Muscle layer of duodenum (tissue), 2 donors: ENCODE measurements at regions not wholly inside any gene's neighbourhood (a gene's known extent, or its start where the extent isn't known, plus 50 kb on each side); places are given as distances from the start of the nearest gene placed in this dataset.

Experiments used
- H3K27ac ChIP-seq: one replicate; pipeline ENCODE4 v1.7.0; 2013; ENCODE audit warnings: mild to moderate bottlenecking, low read length
- H3K27me3 ChIP-seq: one replicate; pipeline ENCODE4 v1.7.0; 2013; ENCODE audit warnings: low read depth, mild to moderate bottlenecking, control low read depth, low read length
- H3K36me3 ChIP-seq, 2 donors: one replicate each; pipeline ENCODE4 v1.7.0; 2013; ENCODE audit warnings: low read length in 2 of 2, control low read depth in 1 of 2, mild to moderate bottlenecking in 1 of 2; ENCODE audit not compliant: insufficient read depth in 2 of 2, control insufficient read depth in 1 of 2
- H3K4me1 ChIP-seq, 2 donors: one replicate each; pipeline ENCODE4 v1.7.0; 2013; ENCODE audit warnings: low read length in 2 of 2, mild to moderate bottlenecking in 2 of 2, control low read depth in 1 of 2, moderate library complexity in 1 of 2; ENCODE audit not compliant: insufficient read depth in 2 of 2, control insufficient read depth in 1 of 2
- H3K4me3 ChIP-seq, 2 donors: one replicate each; pipeline ENCODE4 v1.7.0; 2013; ENCODE audit warnings: low read length in 2 of 2, low read depth in 1 of 2, mild to moderate bottlenecking in 1 of 2
- H3K9me3 ChIP-seq, 2 donors: one replicate each; pipeline ENCODE4 v1.7.0; 2013; ENCODE audit warnings: low read length in 2 of 2, control low read depth in 1 of 2, mild to moderate bottlenecking in 1 of 2; ENCODE audit not compliant: control insufficient read depth in 1 of 2
- donor health status: healthy.

GRCh38 chr6:56388415-56388755 lies 141.0 kb upstream of the COL21A1 start:
- Histone ChIP-seq H3K27ac (no peak overlapping the region), H3K4me1 (peaks cover 3 to 18% of the 10 kb centered on the region in 2 donors)

GRCh38 chr6:56387621-56388414 lies 140.4 kb upstream of the COL21A1 start:
- H3K9me3 ChIP-seq: peaks cover 0 to 4% of the 10 kb centered on the region in 2 donors
- no peaks in the 10 kb centered on the region for H3K36me3 ChIP-seq
- H3K4me1 ChIP-seq: peaks cover 3 to 18% of the 10 kb centered on the region in 2 donors
- no peak overlapping the region for H3K27ac ChIP-seq
- H3K4me3 ChIP-seq: no peak overlapping the region
- no peaks in the 10 kb centered on the region for H3K27me3 ChIP-seq

More at GRCh38 chr6:56388415-56388755, 141.0 kb upstream of the COL21A1 start:
- H3K36me3 ChIP-seq: no peaks in the 10 kb centered on the region
- no peaks in the 10 kb centered on the region for H3K27me3 ChIP-seq
- H3K4me3 ChIP-seq: no peak overlapping the region
- H3K9me3 ChIP-seq: peaks cover 0 to 4% of the 10 kb centered on the region in 2 donors

GRCh38 chr6:56386717-56387116 lies 139.3 kb upstream of the COL21A1 start:
- Histone ChIP-seq H3K9me3 (peaks cover 0 to 4% of the 10 kb centered on the region in 2 donors), H3K4me3 (no peak overlapping the region), H3K36me3 (no peaks in the 10 kb centered on the region), H3K4me1 (peaks cover 3 to 19% of the 10 kb centered on the region in 2 donors), H3K27me3 (no peaks in the 10 kb centered on the region), H3K27ac (no peak overlapping the region)

- H3K4me3 ChIP-seq: no peak overlapping the region
- H3K9me3 ChIP-seq: peaks cover 0 to 4% of the 10 kb centered on the region in 2 donors
- H3K27me3 ChIP-seq: no peaks in the 10 kb centered on the region
- peaks cover 3 to 23% of the 10 kb centered on the region in 2 donors for H3K4me1 ChIP-seq
- H3K27ac ChIP-seq: no peak overlapping the region
- H3K36me3 ChIP-seq: no peaks in the 10 kb centered on the region
Measured at GRCh38 chr6:56385981-56386593, 138.7 kb upstream of the COL21A1 start.

GRCh38 chr6:56383160-56383559 lies 135.8 kb upstream of the COL21A1 start:
- Histone ChIP-seq H3K27ac (no peak overlapping the region), H3K4me1 (peaks cover under 1 to 20% of the 10 kb centered on the region in 2 donors), H3K4me3 (no peak overlapping the region), H3K27me3 (no peaks in the 10 kb centered on the region), H3K36me3 (no peaks in the 10 kb centered on the region), H3K9me3 (no peaks in the 10 kb centered on the region)

- Histone ChIP-seq H3K36me3 (no peaks in the 10 kb centered on the region), H3K4me1 (peaks cover 0 to 15% of the 10 kb centered on the region in 2 donors), H3K27ac (no peak overlapping the region), H3K9me3 (no peaks in the 10 kb centered on the region), H3K27me3 (no peaks in the 10 kb centered on the region), H3K4me3 (no peak overlapping the region)
Measured at GRCh38 chr6:56382416-56382940, 135.1 kb upstream of the COL21A1 start.

GRCh38 chr6:56381801-56382251 lies 134.4 kb upstream of the COL21A1 start:
- Histone ChIP-seq H3K36me3 (no peaks in the 10 kb centered on the region), H3K27ac (no peak overlapping the region), H3K9me3 (no peaks in the 10 kb centered on the region), H3K4me1 (peaks cover 0 to 10% of the 10 kb centered on the region in 2 donors), H3K4me3 (no peak overlapping the region), H3K27me3 (no peaks in the 10 kb centered on the region)

- H3K9me3 ChIP-seq: no peaks in the 10 kb centered on the region
- no peak overlapping the region for H3K27ac ChIP-seq
- no peaks in the 10 kb centered on the region for H3K27me3 ChIP-seq
- no peaks in the 10 kb centered on the region for H3K36me3 ChIP-seq
- peaks cover 0 to 13% of the 10 kb centered on the region in 2 donors for H3K4me1 ChIP-seq
- no peak overlapping the region for H3K4me3 ChIP-seq
Measured at GRCh38 chr6:56380476-56380875, 133.1 kb upstream of the COL21A1 start.

- no peaks in the 10 kb centered on the region for H3K9me3 ChIP-seq
- no peak overlapping the region for H3K27ac ChIP-seq
- no peaks in the 10 kb centered on the region for H3K36me3 ChIP-seq
- no peaks in the 10 kb centered on the region for H3K27me3 ChIP-seq
- no peak overlapping the region for H3K4me3 ChIP-seq
- H3K4me1 ChIP-seq: peaks cover 0 to 13% of the 10 kb centered on the region in 2 donors
Measured at GRCh38 chr6:56378966-56379585, 131.7 kb upstream of the COL21A1 start.

- Histone ChIP-seq H3K4me1 (peaks cover 0 to 13% of the 10 kb centered on the region in 2 donors), H3K36me3 (no peaks in the 10 kb centered on the region), H3K9me3 (no peaks in the 10 kb centered on the region), H3K27me3 (no peaks in the 10 kb centered on the region), H3K27ac (no peak overlapping the region), H3K4me3 (no peak overlapping the region)
Measured at GRCh38 chr6:56378507-56378906, 131.1 kb upstream of the COL21A1 start.

GRCh38 chr6:56377295-56377694 lies 129.9 kb upstream of the COL21A1 start:
- Histone ChIP-seq H3K27ac (no peak overlapping the region), H3K36me3 (no peaks in the 10 kb centered on the region), H3K27me3 (no peaks in the 10 kb centered on the region), H3K4me1 (peaks cover 0 to 14% of the 10 kb centered on the region in 2 donors), H3K9me3 (no peaks in the 10 kb centered on the region), H3K4me3 (no peak overlapping the region)
